Endothelial cell of umbilical vein (primary cell): ENCODE measurements at regions not wholly inside any gene's neighbourhood (a gene's known extent, or its start where the extent isn't known, plus 50 kb on each side); places are given as distances from the start of the nearest gene placed in this dataset.

Source experiments
- BruUV-seq: library from RNA; stranded (reverse); fragments of 400-500 nt; replicated peaks from 2 replicates; lab custom pipeline; 2021; lab: Mats Ljungman, UMichigan
- CTCF ChIA-PET: fragments of 300-600, 350-600 bp; sonication (Branson Sonifier 250); formaldehyde crosslinking; loops from one replicate; lab custom pipeline; 2021; ENCODE audit warnings: antibody characterized with exemption, inconsistent platforms; lab: Charles Lee
- POLR2A ChIA-PET: fragments of 300-600, 350-600 bp; sonication (Branson Sonifier 250); formaldehyde crosslinking; loops from one replicate; lab custom pipeline; 2021; ENCODE audit warnings: antibody characterized with exemption, inconsistent platforms; lab: Charles Lee
- DNase-seq: peaks from one replicate; pipeline ENCODE4 v3.0.0-alpha.2; 2011; ENCODE audit warnings: low read depth, low spot score
- FAIRE-seq: peaks from 2 replicates; lab custom pipeline; 2011; peaks lifted over from hg19 to GRCh38; lab: Jason Lieb, UNC
- H2AFZ ChIP-seq: 2 replicates; pipeline ENCODE4 v1.6.0; 2012; ENCODE audit warnings: low read depth, low read length, control low read depth, inconsistent platforms
- H3K27ac ChIP-seq: 2 replicates; pipeline ENCODE4 v1.5.1; 2011; ENCODE audit warnings: low read depth, mild to moderate bottlenecking, control low read depth, low read length, moderate library complexity; ENCODE audit not compliant: insufficient read depth
- H3K27me3 ChIP-seq, 2 experiments: 2 replicates each; pipeline versions ENCODE4 v1.6.0 to v1.6.1; 2011; ENCODE audit warnings: low read length in 2 of 2, mixed read lengths in 1 of 2; ENCODE audit not compliant: control insufficient read depth in 2 of 2, insufficient read depth in 2 of 2
- H3K36me3 ChIP-seq, 2 experiments: 2 replicates in 1 of 2; 3 replicates in 1 of 2; pipeline ENCODE4 v1.5.1; 2011; ENCODE audit warnings: low read length in 2 of 2, mild to moderate bottlenecking in 1 of 2, moderate library complexity in 1 of 2; ENCODE audit not compliant: control insufficient read depth in 2 of 2, insufficient read depth in 2 of 2; ENCODE audit errors: extremely low read depth in 1 of 2
- H3K4me1 ChIP-seq: 3 replicates; pipeline ENCODE4 v1.5.1; 2011; ENCODE audit warnings: mild to moderate bottlenecking, low read length; ENCODE audit not compliant: control insufficient read depth, insufficient read depth; ENCODE audit errors: extremely low read depth
- H3K4me2 ChIP-seq: 2 replicates; pipeline ENCODE4 v1.6.1; 2011; ENCODE audit warnings: low read length, control low read depth, mixed read lengths; ENCODE audit not compliant: insufficient read depth
- H3K4me3 ChIP-seq, 3 experiments: fragments of 200-600 bp in 1 of 3; sonication (generic), shearing (Covaris generic) in 1 of 3; replicated peaks in 1 of 3; 2 replicates each; pipeline ENCODE4 v1.5.1; 2011 to 2016; ENCODE audit warnings: control low read depth in 3 of 3, low read length in 3 of 3, mild to moderate bottlenecking in 2 of 3, inconsistent platforms in 1 of 3, low read depth in 1 of 3, moderate library complexity in 1 of 3; ENCODE audit not compliant: insufficient read depth in 1 of 3
- H3K79me2 ChIP-seq: 2 replicates; pipeline ENCODE4 v1.6.0; 2012; ENCODE audit warnings: low read length, inconsistent platforms; ENCODE audit not compliant: control insufficient read depth, insufficient read depth
- H3K9ac ChIP-seq: replicated peaks from 2 replicates; pipeline ENCODE3; 2011; ENCODE audit warnings: low read length, control low read depth; ENCODE audit not compliant: insufficient read depth; ENCODE audit errors: extremely low read depth
- H3K9me1 ChIP-seq: replicated peaks from 3 replicates; pipeline ENCODE4 v1.6.0; 2011; ENCODE audit warnings: mild to moderate bottlenecking, low read length; ENCODE audit not compliant: control insufficient read depth, insufficient read depth; ENCODE audit errors: extremely low read depth
- H3K9me3 ChIP-seq: replicated peaks from 2 replicates; pipeline ENCODE4 v1.5.1; 2012; ENCODE audit warnings: low read length, inconsistent platforms; ENCODE audit not compliant: control insufficient read depth, insufficient read depth
- H4K20me1 ChIP-seq: replicated peaks from 2 replicates; pipeline ENCODE3; 2011; ENCODE audit warnings: mild to moderate bottlenecking, low read length; ENCODE audit not compliant: control insufficient read depth, insufficient read depth; ENCODE audit errors: extremely low read depth
- CTCF ChIP-seq, 2 donors: IDR thresholded peaks; 1 replicate in 1 of 2; 2 replicates in 1 of 2; pipeline ENCODE4 v1.5.1; 2011; ENCODE audit warnings: low read length in 2 of 2, mild to moderate bottlenecking in 2 of 2, moderate library complexity in 2 of 2, control low read depth in 1 of 2, inconsistent platforms in 1 of 2, low read depth in 1 of 2; ENCODE audit not compliant: insufficient read depth in 1 of 2; ENCODE audit errors: extremely low read depth in 1 of 2
- EZH2 ChIP-seq: IDR thresholded peaks from 2 replicates; pipeline ENCODE4 v1.6.1; 2012; ENCODE audit warnings: borderline replicate concordance, low read depth, mild to moderate bottlenecking, moderate library complexity, low read length, inconsistent platforms; ENCODE audit not compliant: severe bottlenecking
- FOS ChIP-seq: IDR thresholded peaks from 2 replicates; pipeline ENCODE4 v1.6.1; 2011; ENCODE audit warnings: mild to moderate bottlenecking, low read length, moderate library complexity, borderline replicate concordance; ENCODE audit not compliant: insufficient read depth
- GATA2 ChIP-seq: IDR thresholded peaks from 2 replicates; pipeline ENCODE4 v1.7.0; 2011; ENCODE audit warnings: low read depth, mild to moderate bottlenecking, moderate library complexity, mixed read lengths, low read length; ENCODE audit not compliant: insufficient read length, insufficient read depth
- JUN ChIP-seq: IDR thresholded peaks from 2 replicates; pipeline ENCODE4 v1.6.1; 2011; ENCODE audit warnings: borderline replicate concordance, low read depth; ENCODE audit not compliant: insufficient read length, insufficient read depth
- MAX ChIP-seq: IDR thresholded peaks from 2 replicates; pipeline ENCODE4 v1.6.1; 2011; ENCODE audit not compliant: insufficient read depth, insufficient read length
- MYC ChIP-seq: IDR thresholded peaks from one replicate; pipeline ENCODE4 v1.6.1; 2011; ENCODE audit warnings: mild to moderate bottlenecking, low read depth, low read length
- POLR2A ChIP-seq: IDR thresholded peaks from 2 replicates; pipeline ENCODE4 v1.6.1; 2012; ENCODE audit warnings: low read depth, mild to moderate bottlenecking, control low read depth, low read length
- POLR2AphosphoS5 ChIP-seq: IDR thresholded peaks from 2 replicates; pipeline ENCODE4 v1.6.1; 2012; ENCODE audit warnings: low read depth, mild to moderate bottlenecking, control low read depth, low read length, moderate library complexity; ENCODE audit not compliant: insufficient read depth
- dilution Hi-C: fragments of 300-500 bp; cut with MboI; formaldehyde crosslinking; loops from one replicate; pipeline ENCODE4 v1.15.0; 2019; ENCODE audit warnings: low sequenced_read_pairs; ENCODE audit not compliant: extremely low pct_ligation_motif_present
- intact Hi-C: fragments of 100-400 bp; cut with micrococcal nuclease; formaldehyde crosslinking; loops from one replicate; pipeline ENCODE4 v1.10.0; 2022

GRCh38 chr2:16303273-16303577, 362.4 kb downstream of the CYRIA start:
- DNase-seq = no peak
- Histone ChIP-seq H3K27me3 (no peaks in the 10 kb centered on the region), H3K4me1 (no peaks in the 10 kb centered on the region), H3K9ac (no peak overlapping the region), H4K20me1 (no peaks in the 10 kb centered on the region), H3K27ac (no peak overlapping the region), H3K4me3 (no peak overlapping the region), H3K4me2 (no peak overlapping the region), H3K9me3 (no peaks in the 10 kb centered on the region), H3K36me3 (no peaks in the 10 kb centered on the region), H3K79me2 (no peaks in the 10 kb centered on the region), H3K9me1 (no peaks in the 10 kb centered on the region), H2AFZ (no peak overlapping the region)
- dilution Hi-C loops = no loop called here
- no peak for FAIRE-seq
- ChIA-PET CTCF (no interaction called here), POLR2A (no interaction called here)
- no TSS peak for BruUV-seq
- TF ChIP-seq MAX (no peak), GATA2 (no peak), JUN (no peak), EZH2 (no peak), CTCF (IDR thresholded peaks at IDR 0.05; ENCODE audit: extremely low read depth in 1 of 2, insufficient read depth in 1 of 2, low read depth in 1 of 2, low read length in 2 of 2) (no peak), POLR2AphosphoS5 (no peak), POLR2A (no peak), FOS (no peak), MYC (no peak)
- intact Hi-C loops = no loop called here
